ENCODE measurements at regions not wholly inside any gene's neighbourhood (a gene's known extent, or its start where the extent isn't known, plus 50 kb on each side); places are given as distances from the start of the nearest gene placed in this dataset.

- TF ChIP-seq CTCF (IDR thresholded peaks at IDR 0.05) (no peak), REST (IDR thresholded peaks at IDR 0.05; ENCODE audit: insufficient read depth in 1 of 2, low read depth in 2 of 2, low read length in 1 of 2) (no peak)
These were observed 63.5 kb upstream of the BHLHE23 start for GRCh38 chr20:63070301-63070625.
